HepG2 (cell line): ENCODE measurements at regions not wholly inside any gene's neighbourhood (a gene's known extent, or its start where the extent isn't known, plus 50 kb on each side); places are given as distances from the start of the nearest gene placed in this dataset.

Experiments
- ATAC-seq: fragments of 200-7000 bp; cut with Tn5 transposase; 3 replicates; pipeline ENCODE4 v1.9.1; 2020; ENCODE audit warnings: mild to moderate bottlenecking, moderate library complexity
- BruUV-seq: library from RNA; stranded (reverse); fragments of 400-500 nt; replicated peaks from 2 replicates; lab custom pipeline; 2021; lab: Mats Ljungman, UMichigan
- CTCF ChIA-PET: fragments of 300-600 bp; formaldehyde crosslinking; extraction: SDS; loops from one replicate; lab custom pipeline; 2021; ENCODE audit warnings: low total read pairs, inconsistent platforms, low intra/inter-chr PET ratio; lab: Yijun Ruan, JAX
- POLR2A ChIA-PET: fragments of 350-600 bp; sonication (Branson Sonifier 250); formaldehyde crosslinking; loops from one replicate; lab custom pipeline; 2020; ENCODE audit warnings: antibody characterized with exemption, inconsistent platforms; lab: Yijun Ruan, JAX
- DNase-seq: peaks from one replicate; pipeline ENCODE4 v3.0.0-alpha.2; 2015; ENCODE audit warnings: low spot score
- FAIRE-seq: peaks from 3 replicates; lab custom pipeline; 2011; peaks lifted over from hg19 to GRCh38; lab: Jason Lieb, UNC
- H2AFZ ChIP-seq: one replicate; pipeline ENCODE4 v1.6.1; 2011; ENCODE audit warnings: low read length, inconsistent platforms
- H3K27ac ChIP-seq: fragments of 300-600 bp; 3 replicates; pipeline ENCODE4 v1.8.0; 2011; ENCODE audit warnings: mixed run types, mild to moderate bottlenecking, mixed read lengths, low read length, inconsistent platforms; ENCODE audit not compliant: insufficient read depth; ENCODE audit errors: extremely low read length
- H3K27me3 ChIP-seq, 2 experiments: fragments of 200-600 bp in 1 of 2; 2 replicates in 1 of 2; 3 replicates in 1 of 2; pipeline versions ENCODE4 v1.6.0 to v1.8.0; 2011; ENCODE audit warnings: low read length in 2 of 2, mild to moderate bottlenecking in 2 of 2, moderate library complexity in 2 of 2, inconsistent platforms in 1 of 2; ENCODE audit not compliant: insufficient read depth in 2 of 2, control insufficient read depth in 1 of 2
- H3K36me3 ChIP-seq, 2 experiments: fragments of 200-600 bp in 1 of 2; replicated peaks in 1 of 2; 2 replicates in 1 of 2; 3 replicates in 1 of 2; pipeline versions ENCODE4 v1.5.1 to v1.8.0; 2011; ENCODE audit warnings: low read length in 2 of 2, inconsistent platforms in 1 of 2; ENCODE audit not compliant: insufficient read depth in 2 of 2, control insufficient read depth in 1 of 2
- H3K4me1 ChIP-seq: 2 replicates; pipeline ENCODE4 v1.5.1; 2012; ENCODE audit warnings: low read length, inconsistent platforms; ENCODE audit not compliant: insufficient read depth
- H3K4me2 ChIP-seq: 2 replicates; pipeline ENCODE4 v1.6.0; 2011; ENCODE audit warnings: low read depth, low read length, inconsistent platforms
- H3K4me3 ChIP-seq, 3 experiments: fragments of 200-600 bp in 1 of 3; sonication (generic), shearing (Covaris generic) in 1 of 3; replicated peaks in 1 of 3; 2 replicates each; pipeline ENCODE4 v1.5.1; 2011 to 2016; ENCODE audit warnings: low read length in 3 of 3, inconsistent platforms in 2 of 3, low read depth in 2 of 3, mild to moderate bottlenecking in 2 of 3, control low read depth in 1 of 3, mixed read lengths in 1 of 3; ENCODE audit not compliant: insufficient read depth in 1 of 3
- H3K79me2 ChIP-seq: one replicate; pipeline ENCODE4 v1.6.1; 2011; ENCODE audit warnings: low read length, inconsistent platforms; ENCODE audit not compliant: insufficient read depth
- H3K9ac ChIP-seq: 2 replicates; pipeline ENCODE4 v1.6.0; 2011; ENCODE audit warnings: mild to moderate bottlenecking, low read depth, low read length, inconsistent platforms; ENCODE audit not compliant: insufficient read depth
- H3K9me3 ChIP-seq: 2 replicates; pipeline ENCODE4 v1.5.1; 2012; ENCODE audit warnings: mild to moderate bottlenecking, low read length
- H4K20me1 ChIP-seq: 2 replicates; pipeline ENCODE4 v1.6.0; 2011; ENCODE audit warnings: inconsistent platforms, mild to moderate bottlenecking, low read length, moderate library complexity; ENCODE audit not compliant: insufficient read depth
- KDM3A ChIP-seq: IDR thresholded peaks from 2 replicates; pipeline ENCODE4 v1.6.1; 2018; ENCODE audit warnings: low read depth, missing compliant biosample characterization
- KDM6A ChIP-seq: IDR thresholded peaks from 2 replicates; pipeline ENCODE4 v1.6.1; 2016; ENCODE audit warnings: low read depth
- RAD51 ChIP-seq: fragments of 450-650 bp; IDR thresholded peaks from 2 replicates; pipeline ENCODE4 v1.6.1; 2016; ENCODE audit warnings: borderline replicate concordance
- SP1 ChIP-seq, 2 experiments: fragments of 450-650 bp in 1 of 2; sonication (generic) in 1 of 2; formaldehyde crosslinking in 1 of 2; IDR thresholded peaks; 2 replicates each; pipeline versions ENCODE4 v1.4.0 to v1.6.1; 2016 to 2020; ENCODE audit warnings: missing genetic modification reagents in 1 of 2
- STAT6 ChIP-seq: sonication (generic); formaldehyde crosslinking; IDR thresholded peaks from 2 replicates; pipeline ENCODE4 v1.4.0; 2020; ENCODE audit warnings: missing genetic modification reagents, mild to moderate bottlenecking, borderline replicate concordance
- THAP9 ChIP-seq: sonication (generic); formaldehyde crosslinking; IDR thresholded peaks from 2 replicates; pipeline ENCODE4; 2020; ENCODE audit warnings: missing genetic modification reagents, mild to moderate bottlenecking, borderline replicate concordance
- ZBTB14 ChIP-seq: sonication (generic); formaldehyde crosslinking; IDR thresholded peaks from 2 replicates; pipeline ENCODE4 v1.4.0; 2020; ENCODE audit warnings: missing genetic modification reagents
- ZFP41 ChIP-seq: sonication (generic); formaldehyde crosslinking; IDR thresholded peaks from 2 replicates; pipeline ENCODE4 v1.4.0; 2020; ENCODE audit warnings: mild to moderate bottlenecking, missing genetic modification reagents, borderline replicate concordance
- ZKSCAN8 ChIP-seq: IDR thresholded peaks from 2 replicates; pipeline ENCODE4 v1.6.1; 2016; ENCODE audit warnings: borderline replicate concordance, missing genetic modification reagents, missing compliant biosample characterization
- ZNF160 ChIP-seq: sonication (generic); formaldehyde crosslinking; IDR thresholded peaks from 2 replicates; pipeline ENCODE4 v1.8.0; 2022; ENCODE audit warnings: mild to moderate bottlenecking, inconsistent platforms, missing genetic modification reagents
- ZNF354B ChIP-seq: sonication (generic); formaldehyde crosslinking; IDR thresholded peaks from 2 replicates; pipeline ENCODE4 v1.8.0; 2022; ENCODE audit warnings: mild to moderate bottlenecking, missing genetic modification reagents
- ZNF772 ChIP-seq: sonication (generic); formaldehyde crosslinking; IDR thresholded peaks from 2 replicates; pipeline ENCODE4 v1.5.0; 2020; ENCODE audit warnings: mild to moderate bottlenecking, missing genetic modification reagents
- ZNF777 ChIP-seq: sonication (generic); formaldehyde crosslinking; IDR thresholded peaks from 2 replicates; pipeline ENCODE4 v1.4.0; 2020; ENCODE audit warnings: missing genetic modification reagents
- WGBS: methylation state at CpG from one replicate; pipeline ENCODE4 v1.1.6; 2017; ENCODE audit warnings: low lambda C conversion rate; 5-methylcytosine and 5-hydroxymethylcytosine counted together
- in situ Hi-C: cut with HindIII; loops from 2 replicates; pipeline ENCODE4 v1.10.0; 2017; ENCODE audit warnings: low pct_unique_long_range_greater_than_20kb; ENCODE audit not compliant: extremely low pct_ligation_motif_present
- intact Hi-C: fragments of 100-400 bp; cut with micrococcal nuclease; formaldehyde crosslinking; loops from one replicate; pipeline ENCODE4 v1.10.0; 2022; ENCODE audit not compliant: unreplicated experiment

- no peaks in the 10 kb centered on the region for H3K27me3 ChIP-seq
- H3K9me3 ChIP-seq = peaks cover 8% of the 10 kb centered on the region; the same call in 1 of the 2 replicates
- no peaks in the 10 kb centered on the region for H3K79me2 ChIP-seq
- CTCF ChIA-PET = no interaction called here
- DNase-seq = no peak
- no peak for FAIRE-seq
- no peak overlapping the region for H3K9ac ChIP-seq
- TF ChIP-seq KDM3A = no peak
- no peak for TF ChIP-seq ZBTB14 (CRISPR knock-in tag)
- no peak for TF ChIP-seq SP1 (IDR thresholded peaks at IDR 0.05)
- no peak for TF ChIP-seq SP1 (CRISPR knock-in tag; IDR thresholded peaks at IDR 0.05)
- no peak for TF ChIP-seq THAP9 (CRISPR knock-in tag)
- TF ChIP-seq ZKSCAN8 (CRISPR knock-in tag) = no peak
- no peak for TF ChIP-seq STAT6
- no peak for TF ChIP-seq ZFP41 (CRISPR knock-in tag)
- no peak for TF ChIP-seq KDM6A (CRISPR knock-in tag)
- TF ChIP-seq ZNF777 (CRISPR knock-in tag) = no peak
- no peak for TF ChIP-seq RAD51
- TF ChIP-seq ZNF354B = no peak
- TF ChIP-seq ZNF160 (CRISPR knock-in tag) = no peak
- no peak for TF ChIP-seq ZNF772 (CRISPR knock-in tag)
- H3K4me2 ChIP-seq = no peak overlapping the region
- POLR2A ChIA-PET = no interaction called here
- no peaks in the 10 kb centered on the region for H4K20me1 ChIP-seq
- intact Hi-C loops (no loop called here), in situ Hi-C loops (no loop called here)
- H3K27ac ChIP-seq = no peak overlapping the region
- no peak for ATAC-seq
- WGBS = 2% methylated on average over 3 of the region's 3 CpGs
- H3K4me3 ChIP-seq = no peak overlapping the region
- no peak overlapping the region for H2AFZ ChIP-seq
- BruUV-seq = no TSS peak
- H3K4me1 ChIP-seq = no peaks in the 10 kb centered on the region
- no peaks in the 10 kb centered on the region for H3K36me3 ChIP-seq
Observed at GRCh38 chr4:14893713-14894112, 108.6 kb upstream of the CPEB2 start.
